Stimulated activated CD4-positive, alpha-beta T cell treated with anti-CD3 and anti-CD28 coated beads, Interleukin-1b, Interleukin-23, amount 100 ng/mL, for 24 hours (primary cell): ENCODE measurements at regions not wholly inside any gene's neighbourhood (a gene's known extent, or its start where the extent isn't known, plus 50 kb on each side); places are given as distances from the start of the nearest gene placed in this dataset.
"Not testable (repeated sequence)": the region's sequence is repeated elsewhere in the genome, so short reads cannot be mapped to it uniquely, and the experiment has no call there.

Source experiments
- DNase-seq, 4 experiments: peaks; one replicate each; pipeline ENCODE4 v3.0.0-alpha.2; 2020; ENCODE audit warnings: low read depth in 4 of 4, low spot score in 1 of 4

GRCh38 chr6:21874372-21874771, 280.8 kb downstream of the SOX4 start:
- DNase-seq: no peak

- not testable (repeated sequence) for DNase-seq
Measured at GRCh38 chr6:21877037-21877436, 283.5 kb downstream of the SOX4 start.

- not testable (repeated sequence) for DNase-seq
Measured at GRCh38 chr6:21880249-21880648, 286.7 kb downstream of the SOX4 start.

GRCh38 chr6:21881969-21882465, 288.5 kb downstream of the SOX4 start:
- DNase-seq: no peak

- no peak for DNase-seq
Measured at GRCh38 chr6:21883595-21884328, 290.2 kb downstream of the SOX4 start.

GRCh38 chr6:21885111-21885510, 291.6 kb downstream of the SOX4 start:
- DNase-seq: no peak

- no peak for DNase-seq
Measured at GRCh38 chr6:21885532-21886114, 292.1 kb downstream of the SOX4 start.

GRCh38 chr6:21886542-21887151, 293.1 kb downstream of the SOX4 start:
- DNase-seq: no peak

GRCh38 chr6:21887231-21888185, 294.0 kb downstream of the SOX4 start:
- DNase-seq: no peak

- DNase-seq: no peak
Measured at GRCh38 chr6:21891080-21891479, 297.5 kb downstream of the SOX4 start.

GRCh38 chr6:21893793-21894192, 300.2 kb downstream of the SOX4 start:
- DNase-seq: no peak

GRCh38 chr6:21895555-21895954, 302.0 kb downstream of the SOX4 start:
- DNase-seq: no peak

GRCh38 chr6:21898107-21898796, 304.7 kb downstream of the SOX4 start:
- DNase-seq: no peak

GRCh38 chr6:21899708-21900107, 306.2 kb downstream of the SOX4 start:
- no peak for DNase-seq

GRCh38 chr6:21900730-21901129, 307.2 kb downstream of the SOX4 start:
- no peak for DNase-seq

GRCh38 chr6:21902628-21903169, 309.1 kb downstream of the SOX4 start:
- DNase-seq: no peak

GRCh38 chr6:21905531-21905930, 312.0 kb downstream of the SOX4 start:
- no peak for DNase-seq

- no peak for DNase-seq
Measured at GRCh38 chr6:21906826-21907225, 313.3 kb downstream of the SOX4 start.

GRCh38 chr6:21907291-21907690, 313.7 kb downstream of the SOX4 start:
- no peak for DNase-seq

- no peak for DNase-seq
Measured at GRCh38 chr6:21908161-21908848, 314.8 kb downstream of the SOX4 start.
